K562 (cell line): ENCODE measurements at regions not wholly inside any gene's neighbourhood (a gene's known extent, or its start where the extent isn't known, plus 50 kb on each side); places are given as distances from the start of the nearest gene placed in this dataset.

ENCODE experiments used
- ARID3A ChIP-seq: IDR thresholded peaks from 2 replicates; pipeline ENCODE4 v1.6.1; 2012; ENCODE audit warnings: low read depth, low read length, improper control_type of control experiment, borderline replicate concordance
- CBX2 ChIP-seq: fragments of 200-600 bp; sonication (generic); IDR thresholded peaks from one replicate; pipeline ENCODE4 v1.6.1; 2012; ENCODE audit warnings: mild to moderate bottlenecking, low read length, inconsistent platforms; ENCODE audit not compliant: insufficient read depth, poor library complexity, severe bottlenecking
- CEBPZ ChIP-seq: fragments of 150-350 bp; IDR thresholded peaks from 2 replicates; pipeline ENCODE4 v1.6.1; 2014; ENCODE audit warnings: low read depth, mild to moderate bottlenecking, low read length, borderline replicate concordance
- COPS2 ChIP-seq: fragments of 450-650 bp; conservative IDR thresholded peaks from 2 replicates; pipeline ENCODE4 v1.6.1; 2016; ENCODE audit warnings: mild to moderate bottlenecking, moderate library complexity
- CREBBP ChIP-seq: IDR thresholded peaks from one replicate; pipeline ENCODE4 v1.6.1; 2012; ENCODE audit warnings: low read depth, mild to moderate bottlenecking, control low read depth, inconsistent platforms, low read length
- DLX4 ChIP-seq: fragments of 250-450 bp; sonication (Bioruptor Pico); IDR thresholded peaks from 2 replicates; pipeline ENCODE4 v1.6.1; 2021; ENCODE audit warnings: mild to moderate bottlenecking
- FOXJ2 ChIP-seq: fragments of 200-800 bp; sonication (Bioruptor generic); IDR thresholded peaks from 2 replicates; pipeline ENCODE4 v1.6.1; 2016; ENCODE audit warnings: missing genetic modification characterization, missing compliant biosample characterization
- FOXM1 ChIP-seq, 2 experiments: fragments of 450-650 bp in 1 of 2; sonication (generic) in 1 of 2; formaldehyde crosslinking in 1 of 2; IDR thresholded peaks; 2 replicates each; pipeline versions ENCODE4 v1.6.1 to v1.9.0; 2017 to 2022; ENCODE audit warnings: low read depth in 2 of 2, mild to moderate bottlenecking in 2 of 2, missing genetic modification reagents in 1 of 2, moderate library complexity in 1 of 2
- HBP1 ChIP-seq: fragments of 450-650 bp; formaldehyde crosslinking; IDR thresholded peaks from 2 replicates; pipeline ENCODE4 v1.4.0; 2022; ENCODE audit warnings: missing genetic modification characterization
- MBD2 ChIP-seq: sonication (generic); IDR thresholded peaks from 2 replicates; pipeline ENCODE4 v1.6.1; 2016; ENCODE audit warnings: low read depth, borderline replicate concordance
- MEF2A ChIP-seq: IDR thresholded peaks from 2 replicates; pipeline ENCODE4 v1.6.1; 2011; ENCODE audit warnings: low read depth, mild to moderate bottlenecking, low read length, moderate library complexity; ENCODE audit not compliant: control insufficient read depth
- NUFIP1 ChIP-seq: fragments of 450-650 bp; IDR thresholded peaks from 2 replicates; pipeline ENCODE4 v1.6.1; 2018; ENCODE audit not compliant: partially characterized antibody
- SMARCB1 ChIP-seq: IDR thresholded peaks from 2 replicates; pipeline ENCODE4 v1.6.1; 2011; ENCODE audit warnings: improper control_type of control experiment, low read depth; ENCODE audit not compliant: insufficient read length
- SNAPC5 ChIP-seq: fragments of 250-450 bp; sonication (Bioruptor Pico); IDR thresholded peaks from 2 replicates; pipeline ENCODE4 v1.8.0; 2021; ENCODE audit warnings: moderate library complexity, mild to moderate bottlenecking, inconsistent platforms
- UBTF ChIP-seq, 2 experiments: IDR thresholded peaks; 2 replicates each; pipeline ENCODE4 v1.6.1; 2012; ENCODE audit warnings: improper control_type of control experiment in 2 of 2, low read depth in 2 of 2, low read length in 2 of 2, borderline replicate concordance in 1 of 2
- ZNF347 ChIP-seq: fragments of 450-650 bp; formaldehyde crosslinking; IDR thresholded peaks from 2 replicates; pipeline ENCODE4 v1.4.0; 2020; ENCODE audit warnings: low read depth, mild to moderate bottlenecking, moderate library complexity
- ZNF830 ChIP-seq: fragments of 250-450 bp; sonication (Bioruptor Pico); IDR thresholded peaks from 2 replicates; pipeline ENCODE4 v1.5.0; 2021; ENCODE audit warnings: mild to moderate bottlenecking

- no peak for TF ChIP-seq ZNF347 (CRISPR knock-in tag)
- no peak for TF ChIP-seq CREBBP
- TF ChIP-seq MEF2A = no peak
- no peak for TF ChIP-seq SNAPC5 (CRISPR knock-in tag)
- TF ChIP-seq CEBPZ = no peak
- no peak for TF ChIP-seq CBX2
- TF ChIP-seq COPS2 = no peak
- TF ChIP-seq FOXJ2 = no peak
- no peak for TF ChIP-seq DLX4 (CRISPR knock-in tag)
- TF ChIP-seq FOXM1 (IDR thresholded peaks at IDR 0.05; ENCODE audit: low read depth) = peak; percentile 18; the same call in 1 of the 2 replicates
- TF ChIP-seq FOXM1 (CRISPR knock-in tag; IDR thresholded peaks at IDR 0.05; ENCODE audit: low read depth) = no peak
- TF ChIP-seq HBP1 (CRISPR knock-in tag) = no peak
- TF ChIP-seq NUFIP1 = no peak
- no peak for TF ChIP-seq UBTF (IDR thresholded peaks at IDR 0.05; ENCODE audit: borderline replicate concordance in 1 of 2, low read depth in 2 of 2, low read length in 2 of 2)
- TF ChIP-seq ARID3A = peak; percentile 40; the same call in 1 of the 2 replicates
- no peak for TF ChIP-seq MBD2
- no peak for TF ChIP-seq ZNF830 (CRISPR knock-in tag)
- no peak for TF ChIP-seq SMARCB1
Observed at GRCh38 chr5:164356790-164357189, 851.4 kb downstream of the MAT2B start (continued).
